Peyer's patch (tissue), 4 donors: ENCODE measurements at regions not wholly inside any gene's neighbourhood (a gene's known extent, or its start where the extent isn't known, plus 50 kb on each side); places are given as distances from the start of the nearest gene placed in this dataset.

ENCODE experiments used
- CTCF ChIP-seq, 6 experiments: fragments of 450-650 bp in 4 of 6; fragments of 200-600 bp in 2 of 6; sonication (generic) in 1 of 6; IDR thresholded peaks; one replicate each; pipeline ENCODE4 v1.5.1; 2017 to 2019; ENCODE audit warnings: antibody characterized with exemption in 6 of 6, mild to moderate bottlenecking in 3 of 6, moderate library complexity in 1 of 6
- POLR2A ChIP-seq, 2 donors: fragments of 450-650 bp; IDR thresholded peaks; one replicate each; pipeline ENCODE4 v1.5.1; 2017; ENCODE audit warnings: antibody characterized with exemption in 2 of 2, mild to moderate bottlenecking in 2 of 2, moderate library complexity in 2 of 2

DNA sequence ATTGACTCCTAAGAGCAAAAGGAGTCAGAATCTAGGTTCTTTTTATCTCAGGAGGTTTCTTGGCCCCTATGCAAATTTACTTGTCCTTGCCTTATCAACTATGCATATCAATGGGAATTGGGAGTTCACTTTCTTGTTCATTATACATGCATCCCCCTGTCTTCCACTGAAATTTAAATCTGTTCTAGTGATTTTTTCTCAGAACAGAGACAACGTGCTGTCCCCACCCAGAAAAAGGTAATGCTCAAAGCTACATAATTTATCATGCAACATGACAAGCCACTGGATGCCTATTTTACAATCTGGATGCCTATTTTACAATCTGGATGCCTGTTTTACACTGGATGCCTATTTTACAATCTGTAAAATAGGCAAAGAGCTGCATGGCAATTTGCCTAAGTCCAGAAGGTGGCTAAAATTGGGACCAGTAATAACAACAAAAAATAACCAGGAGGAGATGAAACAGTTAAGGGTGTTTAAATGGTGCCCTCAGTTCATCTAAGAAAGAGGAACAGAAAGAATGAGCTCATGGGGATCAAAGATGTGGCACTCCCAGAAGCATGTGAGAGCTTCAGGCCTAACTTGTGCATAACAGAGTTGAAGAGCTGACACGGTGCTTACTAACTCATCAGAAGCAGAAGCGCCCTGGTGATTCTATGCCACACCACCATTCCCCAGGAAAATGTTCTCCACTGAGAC is 537.8 kb upstream of the BOD1L1 start:
- TF ChIP-seq CTCF (IDR thresholded peaks at IDR 0.05) (no peak), POLR2A (IDR thresholded peaks at IDR 0.05) (no peak)
